ENCODE measurements at regions not wholly inside any gene's neighbourhood (a gene's known extent, or its start where the extent isn't known, plus 50 kb on each side); places are given as distances from the start of the nearest gene placed in this dataset.

DNA sequence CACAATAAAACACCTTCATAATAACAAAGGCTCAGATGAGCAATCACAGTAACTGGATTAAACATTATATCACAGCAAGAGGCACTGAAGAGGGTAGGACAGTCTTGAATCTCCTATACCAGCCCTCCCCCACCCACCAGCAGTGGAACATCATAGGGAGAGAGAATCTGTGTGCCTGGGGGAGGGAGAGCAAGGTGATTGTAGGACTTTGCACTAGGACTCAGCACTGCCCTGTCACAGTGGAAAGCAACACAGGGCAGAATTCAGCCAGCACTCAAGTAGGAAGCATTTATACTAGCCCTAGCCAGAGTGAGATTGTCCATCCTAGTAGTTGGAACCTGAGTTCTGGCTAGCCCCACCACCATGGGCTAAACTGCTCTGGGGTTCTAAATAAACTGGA is 400.2 kb downstream of the HAO1 start:
- DNase-seq, result no peak

DNA sequence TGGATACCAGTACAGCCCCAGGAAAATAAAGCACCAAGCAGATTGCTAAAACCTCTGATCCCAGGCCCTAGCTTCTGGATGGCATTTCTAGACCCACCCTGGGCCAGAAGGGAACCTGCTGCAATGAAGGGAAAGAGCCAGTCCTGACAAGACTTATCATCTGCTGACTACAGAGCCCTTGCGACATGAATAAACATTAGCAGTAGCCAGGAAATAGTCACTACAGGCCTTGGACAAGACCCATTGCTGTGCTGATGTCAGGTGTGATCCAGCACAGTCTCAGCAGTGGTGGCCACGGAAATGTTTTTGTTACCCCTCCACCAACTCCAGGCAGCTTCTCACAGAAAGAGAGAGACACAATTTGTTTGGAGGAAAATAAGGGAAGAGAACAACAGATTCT is 399.3 kb downstream of the HAO1 start:
- no peak for DNase-seq

DNA sequence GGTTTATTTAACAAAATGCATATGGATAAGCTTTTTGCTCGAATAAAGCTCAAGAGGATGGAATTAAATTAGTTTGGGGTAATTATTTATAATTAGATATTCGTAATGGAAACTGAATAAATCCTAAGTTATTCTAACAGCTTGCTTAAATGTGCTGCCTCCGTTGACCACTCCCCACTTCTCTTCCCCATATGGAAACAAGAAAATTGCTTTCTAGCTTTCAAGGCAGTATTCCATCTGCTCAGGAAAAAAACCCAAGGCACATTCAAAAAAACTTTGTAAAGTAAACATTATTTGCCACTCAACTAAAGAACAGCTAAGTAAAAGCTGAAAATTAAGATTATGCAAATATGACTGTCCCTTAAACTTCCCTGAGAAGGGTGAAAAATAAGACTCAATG is 369.2 kb downstream of the HAO1 start:
- DNase-seq, result no peak

DNA sequence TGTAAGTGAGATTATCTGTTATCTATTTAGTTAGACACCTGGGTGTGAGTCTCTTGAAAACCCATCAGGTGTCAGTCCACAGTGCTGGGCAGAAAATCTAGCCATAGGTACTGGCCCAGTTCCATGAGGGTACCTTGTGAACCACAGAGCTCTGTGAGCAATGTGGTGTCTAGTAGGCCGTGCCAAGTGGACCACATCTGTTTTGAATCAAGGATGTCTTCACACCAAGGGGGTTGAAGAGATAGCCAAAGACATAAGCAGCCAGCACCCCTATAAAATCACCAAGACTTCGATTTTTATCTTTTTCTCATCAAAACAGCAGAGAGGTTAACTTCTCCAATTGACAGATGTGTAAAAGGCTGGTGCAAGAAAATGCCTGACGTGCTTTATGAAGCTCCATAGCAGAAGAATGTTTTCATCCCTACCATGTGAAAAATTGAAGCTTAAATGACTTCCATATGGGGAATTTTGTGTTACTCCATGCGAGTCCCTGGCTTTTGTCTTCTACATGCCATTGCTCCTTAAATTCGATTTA is 368.7 kb downstream of the HAO1 start:
- no peak for DNase-seq

DNA sequence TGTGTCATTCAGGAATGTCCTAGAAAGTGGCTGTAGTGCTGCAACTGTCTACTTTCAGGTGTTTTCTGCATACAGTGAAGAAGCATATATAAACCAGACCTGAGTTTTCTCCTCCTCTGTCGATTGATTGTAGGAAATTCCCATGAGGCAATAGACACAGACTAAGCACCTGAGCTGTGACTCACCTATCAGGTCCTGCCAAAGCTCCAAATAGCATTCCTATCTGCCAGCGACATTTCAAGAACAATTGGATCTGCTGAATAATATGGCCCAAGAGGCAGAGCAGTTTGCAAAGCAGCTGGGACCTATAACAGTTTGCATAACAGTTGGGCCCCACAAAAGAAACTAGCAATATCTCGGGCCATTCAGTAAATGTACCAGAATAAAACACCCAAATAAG is 360.4 kb downstream of the HAO1 start:
- no peak for DNase-seq

DNA sequence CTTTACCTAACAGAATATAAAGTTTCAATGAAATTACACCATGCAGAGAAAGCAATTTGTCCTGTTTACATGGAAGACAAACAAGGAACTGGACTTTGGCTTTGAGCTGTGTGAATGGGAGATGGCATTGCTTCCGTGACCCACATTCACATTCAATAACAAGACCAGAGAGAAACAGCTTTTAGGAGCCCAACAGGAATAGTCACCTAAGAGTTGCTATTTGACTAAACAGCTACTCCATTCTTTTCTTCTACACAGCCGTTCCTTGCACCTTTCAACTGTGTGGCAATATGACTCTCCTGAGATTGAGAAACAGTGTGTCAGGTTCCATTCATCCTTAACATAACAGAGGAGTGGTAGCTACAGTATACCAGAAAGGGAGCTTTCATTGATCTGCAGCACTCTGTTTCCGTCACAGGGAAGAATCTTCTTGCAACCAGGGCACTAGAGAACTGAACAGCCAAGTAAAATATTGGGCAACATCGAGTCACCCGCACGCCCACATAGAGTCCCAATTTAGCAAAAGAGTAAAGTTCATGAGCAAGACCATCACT is 355.1 kb downstream of the HAO1 start:
- DNase-seq, result no peak

DNA sequence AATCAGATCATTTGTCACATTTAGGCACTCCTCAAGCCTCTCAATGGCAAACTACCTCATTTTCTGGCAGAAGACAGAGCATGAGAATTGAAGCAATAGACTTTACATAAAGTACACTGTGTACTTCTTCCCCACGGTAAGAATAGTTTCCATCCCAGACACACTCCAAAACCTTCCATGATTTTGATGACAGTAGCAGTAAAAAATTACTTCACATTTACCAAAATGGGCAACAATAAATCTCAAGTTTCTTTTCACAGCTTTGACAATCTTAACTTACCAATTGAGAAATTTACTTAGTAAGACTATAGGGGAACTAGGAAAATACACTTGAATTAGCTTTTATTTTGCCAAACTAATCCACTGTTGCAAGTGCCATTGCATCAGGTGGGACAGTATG is 353.8 kb downstream of the HAO1 start:
- DNase-seq, result no peak

DNA sequence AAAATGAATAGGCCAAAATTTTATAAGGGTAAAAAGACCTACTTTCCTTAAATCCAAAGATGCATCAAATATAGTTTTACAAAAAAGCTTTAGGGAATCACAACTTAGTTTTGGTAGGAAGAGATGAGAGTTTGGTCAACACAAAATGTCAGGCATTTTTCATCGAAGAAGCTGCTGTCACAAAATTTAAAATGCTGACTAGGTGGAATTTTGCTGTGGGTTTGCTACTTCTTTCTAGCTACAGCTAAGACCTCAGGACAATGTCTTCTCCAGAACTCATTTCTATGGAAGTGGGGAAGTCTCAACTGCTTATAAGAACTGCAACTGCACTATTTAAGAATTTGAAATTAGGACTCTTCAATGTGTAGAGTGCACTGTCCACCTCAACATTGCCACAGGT is 351.1 kb downstream of the HAO1 start:
- DNase-seq, result no peak

DNA sequence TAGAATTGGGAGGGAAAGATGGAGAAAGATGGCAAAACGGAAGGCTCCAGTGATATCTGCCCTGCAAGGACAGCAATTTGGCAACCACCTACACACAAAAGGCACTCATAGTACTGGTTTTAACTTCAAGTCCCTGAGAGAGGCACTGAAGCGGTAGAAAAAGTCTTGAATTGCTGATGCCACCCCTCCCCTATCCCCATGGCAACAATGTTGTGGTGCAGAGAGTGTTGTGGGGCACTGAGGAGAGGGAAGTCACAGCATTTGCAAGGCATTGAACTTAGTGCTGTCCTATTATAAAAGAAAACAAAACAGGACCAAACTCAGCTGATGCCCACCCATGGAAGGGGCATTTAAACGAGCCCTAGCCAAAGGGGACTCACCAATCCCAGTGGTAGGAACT is 343.7 kb downstream of the HAO1 start:
- DNase-seq, result no peak

DNA sequence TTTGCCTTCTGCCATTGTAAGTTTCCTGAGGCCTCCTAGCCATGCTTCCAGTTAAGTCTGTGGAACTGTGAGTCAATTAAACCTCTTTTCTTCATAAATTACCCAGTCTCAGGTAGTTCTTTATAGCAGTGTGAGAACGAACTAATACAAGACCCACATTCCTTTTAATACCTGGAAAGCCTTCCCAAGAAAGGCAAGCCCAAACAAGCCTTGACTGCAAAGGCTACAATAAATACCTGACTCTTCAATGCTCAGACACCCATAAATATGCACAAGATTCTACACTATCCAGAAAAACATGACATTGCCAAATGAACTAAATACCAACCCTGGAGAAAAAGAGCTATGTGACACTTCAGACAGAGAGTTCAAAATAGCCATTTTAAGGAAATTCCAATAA is 338.8 kb downstream of the HAO1 start:
- no peak for DNase-seq

DNA sequence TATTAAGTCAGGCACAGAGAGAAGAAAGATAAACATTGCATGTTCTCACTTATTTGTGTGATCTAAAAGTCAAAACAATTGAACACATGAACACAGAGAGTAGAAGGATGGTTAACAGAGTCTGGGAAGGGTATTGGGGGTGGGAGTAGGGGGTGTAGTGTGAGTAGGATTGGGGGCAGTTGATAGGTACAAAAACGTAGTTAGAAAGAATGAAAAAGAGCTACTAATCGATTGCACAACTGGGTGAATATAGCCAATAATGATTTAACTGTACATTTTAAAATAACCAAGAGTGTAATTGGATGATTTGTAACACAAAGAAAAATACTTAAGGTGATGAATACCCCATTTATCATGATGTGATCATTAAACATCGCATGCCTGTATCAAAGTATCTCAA is 333.3 kb downstream of the HAO1 start:
- DNase-seq, result no peak

DNA sequence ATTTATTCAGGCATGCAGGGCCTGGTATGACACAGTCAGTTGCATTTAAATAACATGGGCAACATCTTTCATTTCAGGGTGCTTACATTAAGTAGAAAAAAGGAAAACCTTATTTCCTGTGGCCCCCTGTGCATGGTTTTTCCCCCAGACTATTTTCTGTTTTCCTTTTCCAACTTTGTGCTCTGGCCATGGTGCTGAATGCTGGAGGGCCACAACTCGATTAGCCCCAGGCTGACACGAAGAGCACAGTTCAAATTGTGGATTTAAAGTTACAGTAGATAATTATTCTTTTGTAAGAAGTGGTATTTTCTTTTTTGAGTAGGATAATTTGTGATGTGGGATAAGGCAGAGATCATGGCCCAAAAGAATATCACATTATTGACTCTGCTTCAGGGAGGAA is 332.0 kb downstream of the HAO1 start:
- DNase-seq, result peak; percentile 1

DNA sequence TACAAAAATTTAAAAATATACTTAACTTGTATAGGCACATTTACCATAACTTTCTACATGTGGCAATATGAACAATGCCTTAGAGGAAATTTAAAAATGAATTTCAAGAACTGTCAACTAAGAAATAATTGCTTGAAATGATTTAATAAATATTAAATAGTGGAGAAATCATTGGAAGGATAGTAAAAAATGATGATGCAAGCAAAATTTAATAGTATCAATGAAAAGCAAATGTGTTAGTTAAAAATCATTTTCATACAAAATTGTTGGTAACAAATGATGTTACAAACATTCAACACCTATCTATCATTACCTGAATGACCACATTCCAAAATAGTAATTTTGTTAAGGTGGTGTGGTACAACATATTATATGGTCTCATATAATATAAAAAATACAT is 331.0 kb downstream of the HAO1 start:
- no peak for DNase-seq

DNA sequence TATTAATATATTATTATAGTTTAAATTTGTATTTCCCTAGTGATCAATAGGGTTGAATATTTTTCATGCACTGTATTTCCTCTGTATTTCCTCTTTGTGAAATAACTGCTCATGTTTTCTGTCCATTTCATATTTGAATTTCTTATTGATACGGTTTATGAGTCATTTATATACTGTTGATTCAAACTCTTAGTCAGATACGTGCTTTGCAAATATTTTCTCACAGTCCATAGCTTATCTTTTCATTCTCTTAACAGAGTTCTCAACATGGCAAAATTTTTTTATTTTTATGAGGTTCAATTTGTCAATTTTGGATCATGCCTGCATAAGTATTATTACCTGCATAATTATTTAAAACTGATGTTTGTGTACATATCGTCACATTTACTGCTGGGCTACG is 329.6 kb downstream of the HAO1 start:
- no peak for DNase-seq

DNA sequence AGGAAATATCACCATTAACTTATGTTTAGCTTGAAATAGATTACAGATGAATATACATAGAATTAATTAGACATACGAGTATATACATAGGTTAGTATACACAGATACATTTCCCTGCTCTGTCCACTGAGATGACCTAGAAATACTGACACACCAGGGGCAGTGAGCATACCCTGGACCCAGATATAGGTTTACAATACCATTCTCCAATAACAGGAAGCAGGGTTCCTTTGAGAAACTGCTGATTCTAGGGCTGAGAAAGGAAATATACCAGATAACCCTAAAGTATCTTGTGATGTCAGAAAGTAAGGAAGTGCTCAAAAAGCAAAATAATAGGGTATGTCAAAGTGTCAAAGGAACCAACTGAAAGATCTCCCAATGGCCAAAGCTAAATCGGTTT is 322.5 kb downstream of the HAO1 start:
- DNase-seq, result no peak

DNA sequence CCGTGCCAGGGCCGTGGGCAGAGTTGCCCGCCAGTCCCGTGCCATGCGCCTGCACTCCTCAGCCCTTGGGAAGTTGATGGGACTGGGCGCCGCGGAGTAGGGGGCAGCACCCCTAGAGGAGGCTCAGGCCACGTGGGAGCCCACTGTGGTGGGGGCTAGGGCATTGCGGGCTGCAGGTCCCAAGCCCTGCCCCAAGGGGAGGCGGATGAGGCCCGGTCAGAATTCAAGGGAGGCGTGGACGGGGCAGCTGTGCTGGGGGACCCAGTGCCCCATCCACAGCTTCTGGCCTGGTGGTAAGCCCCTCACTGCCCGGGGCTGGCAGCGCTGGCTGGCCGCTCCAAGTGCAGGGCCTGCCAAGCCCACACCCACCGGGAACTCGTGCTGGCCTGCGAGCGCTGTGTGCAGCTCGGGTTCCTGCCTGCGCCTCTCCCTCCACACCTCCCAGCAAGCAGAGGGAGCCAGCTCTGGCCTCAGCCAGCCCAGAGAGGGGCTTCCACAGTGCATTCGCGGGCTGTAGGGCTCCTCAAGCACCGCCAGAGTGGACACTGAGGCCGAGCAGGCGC is 317.8 kb downstream of the HAO1 start:
- DNase-seq, result no peak

DNA sequence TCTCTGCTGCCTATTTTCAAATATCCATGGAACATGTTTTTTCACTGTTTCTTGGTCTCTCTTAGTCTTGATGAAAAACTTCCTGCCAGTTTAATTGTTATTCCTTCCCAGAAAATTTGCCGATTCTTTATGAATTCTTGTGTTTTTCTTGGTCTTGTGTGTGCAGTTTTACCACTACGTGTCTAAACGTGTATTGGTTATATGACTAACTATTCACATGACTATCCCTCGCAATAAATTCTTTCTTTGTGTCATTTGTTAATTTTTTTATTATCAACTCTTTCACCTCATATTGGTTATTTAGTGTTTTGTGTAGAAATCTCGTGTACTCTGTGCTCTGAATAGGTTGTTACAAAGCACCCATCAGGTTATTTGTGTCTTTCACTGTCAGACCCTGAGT is 315.4 kb downstream of the HAO1 start:
- DNase-seq, result no peak

DNA sequence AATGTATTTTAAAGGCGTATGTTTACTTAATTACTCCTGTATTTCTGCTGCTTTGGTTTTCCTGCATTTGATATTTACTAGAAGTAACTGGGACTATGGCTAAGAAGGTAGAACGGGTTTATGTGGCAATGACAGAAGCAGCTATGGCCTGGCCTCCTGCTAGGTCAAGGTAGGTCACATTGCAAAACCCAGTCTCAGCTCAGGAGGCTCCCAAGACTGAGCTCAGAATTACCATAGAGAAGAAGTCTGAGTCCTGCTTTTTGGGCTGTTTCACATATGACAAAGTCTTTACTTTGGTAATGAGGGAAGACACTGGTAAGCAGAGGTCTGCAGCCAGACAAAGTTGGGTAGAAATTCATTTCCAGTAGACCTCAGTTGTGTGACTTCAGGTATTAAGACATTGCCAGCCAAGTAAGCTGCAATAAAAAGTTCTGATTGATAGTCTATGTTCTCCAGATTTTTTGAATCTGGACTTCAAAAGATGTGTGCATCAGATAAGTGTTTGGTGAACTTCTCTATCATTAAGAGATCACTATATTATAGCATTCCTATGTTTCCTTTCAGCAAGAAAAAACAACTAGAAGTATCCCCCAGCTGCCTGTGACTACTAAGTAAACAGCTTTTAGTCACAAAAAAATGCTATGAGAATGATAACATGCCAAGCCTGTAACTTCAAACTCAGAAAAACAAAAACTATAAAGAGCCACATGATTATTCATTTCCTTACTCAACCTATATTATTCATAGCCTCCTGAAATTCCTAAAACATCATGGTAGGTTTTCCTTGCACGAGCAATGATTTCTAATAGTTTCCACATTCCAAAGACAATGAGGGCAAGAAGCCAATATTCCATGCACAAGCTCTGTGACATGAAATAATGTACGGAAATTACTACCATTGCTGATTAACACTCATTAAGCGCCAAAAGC is 312.3 kb downstream of the HAO1 start:
- DNase-seq, result no peak

DNA sequence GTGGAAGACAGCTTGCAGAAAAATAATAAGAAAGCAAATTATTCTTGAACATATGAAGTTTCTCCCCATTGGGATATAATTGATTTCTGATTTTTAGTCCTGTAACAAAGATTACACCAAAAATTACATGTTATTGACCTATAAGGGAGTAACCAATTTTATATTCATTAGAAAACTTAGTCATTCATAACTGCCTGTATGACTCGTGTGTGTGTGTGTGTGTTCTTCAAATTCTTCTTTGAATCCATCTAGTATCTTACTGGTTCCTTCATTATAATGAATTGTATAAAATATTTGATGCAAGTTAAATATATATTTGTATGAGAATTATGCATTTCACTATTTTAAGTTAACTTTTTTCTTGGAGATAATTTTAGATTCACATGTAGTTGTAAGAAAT is 310.4 kb downstream of the HAO1 start:
- no peak for DNase-seq

DNA sequence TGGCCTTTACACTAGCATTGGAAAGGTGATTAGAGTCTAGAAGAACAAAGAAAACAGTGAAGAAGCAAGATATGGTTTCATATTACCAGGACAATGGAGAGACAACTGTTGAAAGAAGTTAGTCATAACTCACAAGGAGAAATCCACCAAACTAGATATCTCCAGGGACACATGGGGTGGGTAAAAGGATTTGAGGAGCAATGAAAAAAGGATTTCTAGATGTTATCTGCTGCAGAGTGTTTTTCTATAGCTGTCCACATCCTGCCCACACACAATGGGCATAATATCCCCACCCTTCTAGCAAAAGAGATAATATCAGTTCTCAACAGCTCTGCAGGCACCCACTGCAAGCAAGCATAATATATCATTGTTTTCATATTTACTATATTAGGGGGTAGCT is 303.1 kb downstream of the HAO1 start:
- DNase-seq, result no peak

DNA sequence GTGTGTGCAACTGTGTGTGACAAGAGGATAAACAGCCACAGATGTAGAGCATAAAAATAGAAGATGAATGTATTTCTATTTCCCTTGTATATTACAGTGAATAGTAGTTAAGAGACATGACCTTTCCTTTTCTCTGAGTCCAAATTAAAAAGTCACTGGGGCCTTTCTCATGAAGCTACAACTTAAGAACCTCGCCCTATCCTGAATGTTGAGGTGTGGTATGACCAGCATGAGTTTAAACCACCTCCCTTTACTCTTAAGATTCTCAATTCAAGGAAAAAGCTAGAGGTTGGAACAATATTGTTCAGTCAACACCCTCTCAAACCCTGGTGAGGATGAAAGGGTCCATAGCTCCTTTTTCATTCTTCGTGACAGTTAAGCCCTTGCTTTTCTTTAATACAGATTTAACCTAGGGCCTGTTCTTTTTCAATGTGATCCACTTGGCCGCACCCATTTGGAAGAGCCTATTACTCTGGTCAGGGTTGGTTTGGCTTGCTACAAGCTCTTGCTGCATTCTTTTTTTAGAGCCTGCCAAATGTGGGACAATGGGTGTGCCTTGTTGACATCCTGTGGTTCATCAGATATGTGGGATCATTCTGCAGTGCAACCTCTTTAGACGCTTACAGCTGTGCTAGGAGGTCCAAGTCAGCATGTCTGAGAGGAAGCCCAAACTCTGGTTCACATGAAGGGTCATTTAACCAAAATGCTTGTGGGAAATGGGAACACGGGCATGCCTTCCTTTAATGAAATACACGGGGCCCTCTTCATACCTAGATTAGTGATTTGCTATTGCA is 290.0 kb downstream of the HAO1 start:
- peak; percentile 3 for DNase-seq

DNA sequence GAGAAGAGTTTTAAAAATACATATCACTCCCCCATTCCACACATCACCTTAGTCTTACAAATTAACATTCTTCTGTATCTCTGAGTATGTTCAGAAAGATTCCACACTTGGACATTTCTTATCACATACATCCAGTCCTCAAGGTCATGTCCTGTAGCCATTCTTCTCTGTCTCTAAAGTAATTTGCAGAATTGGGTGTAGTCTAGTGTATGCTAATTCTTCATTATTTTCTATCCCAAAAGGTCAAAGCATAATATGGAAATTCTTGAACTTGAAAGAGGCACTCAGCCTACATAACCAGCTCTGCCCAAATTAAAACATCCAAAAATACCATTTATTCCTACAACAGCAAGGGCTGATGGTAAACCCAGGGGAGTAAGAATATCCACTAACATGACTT is 286.0 kb downstream of the HAO1 start:
- no peak for DNase-seq

DNA sequence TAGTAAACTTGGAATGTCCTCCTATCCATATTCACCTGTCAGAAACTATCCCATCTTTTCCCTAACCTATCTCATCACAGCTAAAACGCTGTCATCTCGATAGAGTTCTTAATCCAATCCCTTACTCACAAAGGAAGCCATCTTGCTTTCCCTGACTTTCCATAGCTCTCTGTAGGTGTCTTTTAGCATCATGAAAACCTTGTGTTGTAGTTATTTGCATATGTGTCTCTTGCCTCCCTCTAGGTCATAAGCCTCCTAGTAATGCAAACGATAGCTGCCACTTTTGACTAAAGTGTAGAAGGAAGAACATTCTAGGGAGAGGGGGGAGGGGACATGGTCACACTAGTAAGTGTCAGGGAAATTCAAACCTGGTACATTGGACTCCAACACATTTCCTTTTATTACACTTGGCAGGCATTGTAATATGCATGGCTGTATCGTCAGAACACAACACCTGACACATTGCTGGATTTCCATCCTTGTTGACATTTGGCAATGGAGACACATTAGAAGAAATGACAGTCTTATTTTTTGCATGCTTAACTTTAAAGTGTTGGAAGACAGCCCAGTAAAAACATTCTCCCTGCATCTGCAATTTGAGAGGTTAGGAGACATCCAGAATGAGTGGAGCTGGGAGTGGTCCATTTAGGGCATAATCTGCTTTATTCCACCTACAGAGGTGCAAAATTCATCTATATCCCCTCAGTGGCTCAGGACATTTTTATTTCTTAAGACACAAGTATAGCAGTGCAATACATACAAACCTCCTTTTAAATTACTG is 283.4 kb downstream of the HAO1 start:
- DNase-seq, result no peak

All from hematopoietic multipotent progenitor cell treated with erythropoietin and hydrocortisone succinate and interleukin-3 and kit ligand, for 4 days (in vitro differentiated cells).